Panc1 (cell line): ENCODE measurements at regions not wholly inside any gene's neighbourhood (a gene's known extent, or its start where the extent isn't known, plus 50 kb on each side); places are given as distances from the start of the nearest gene placed in this dataset.
A peak's percentile ranks its signal among the peaks of the same experiment; 100 is the strongest.

Experiments
- ATAC-seq: fragments of 200-7000 bp; cut with Tn5 transposase; 2 replicates; pipeline ENCODE4 v1.9.1; 2020; ENCODE audit warnings: mild to moderate bottlenecking, moderate library complexity
- BruUV-seq: library from RNA; stranded (reverse); fragments of 400-500 nt; replicated peaks from 2 replicates; lab custom pipeline; 2021; lab: Mats Ljungman, UMichigan
- CTCF ChIA-PET: fragments of 300-600 bp; sonication (Branson Sonifier 250); formaldehyde crosslinking; loops from one replicate; lab custom pipeline; 2022; ENCODE audit warnings: antibody characterized with exemption; lab: Charles Lee
- POLR2A ChIA-PET: fragments of 300-600 bp; sonication (Branson Sonifier 250); formaldehyde crosslinking; loops from one replicate; lab custom pipeline; 2022; ENCODE audit warnings: antibody characterized with exemption; lab: Charles Lee
- DNase-seq: peaks from one replicate; pipeline ENCODE4 v3.0.0-alpha.2; 2010; ENCODE audit warnings: low read depth, low spot score
- H3K27ac ChIP-seq: 2 replicates; pipeline ENCODE4 v1.5.1; 2011; ENCODE audit warnings: mild to moderate bottlenecking, low read length, inconsistent platforms
- H3K27me3 ChIP-seq: fragments of 200-500 bp; sonication (Bioruptor generic); 2 replicates; pipeline ENCODE4 v1.6.0; 2014; ENCODE audit warnings: low read length, inconsistent platforms; ENCODE audit not compliant: control insufficient read depth, insufficient read depth
- H3K36me3 ChIP-seq: fragments of 200-500 bp; sonication (Bioruptor generic); 2 replicates; pipeline ENCODE4 v1.5.1; 2014; ENCODE audit warnings: inconsistent platforms, mild to moderate bottlenecking, low read length, moderate library complexity; ENCODE audit not compliant: control insufficient read depth, insufficient read depth
- H3K4me1 ChIP-seq: 2 replicates; pipeline ENCODE4 v1.5.1; 2011; ENCODE audit warnings: inconsistent platforms, mild to moderate bottlenecking, low read length, moderate library complexity; ENCODE audit not compliant: control insufficient read depth, insufficient read depth
- H3K4me3 ChIP-seq, 2 experiments: 2 replicates each; pipeline ENCODE4 v1.5.1; 2011 to 2012; ENCODE audit warnings: low read depth in 2 of 2, low read length in 2 of 2, mild to moderate bottlenecking in 2 of 2, inconsistent platforms in 1 of 2, moderate library complexity in 1 of 2
- H3K9me3 ChIP-seq: fragments of 200-500 bp; sonication (Bioruptor generic); 2 replicates; pipeline ENCODE4 v1.5.1; 2014; ENCODE audit warnings: low read depth, mild to moderate bottlenecking, inconsistent platforms, low read length, moderate library complexity; ENCODE audit not compliant: control insufficient read depth, insufficient read depth
- CTCF ChIP-seq: fragments of 450-650 bp; IDR thresholded peaks from 2 replicates; pipeline ENCODE4 v1.5.1; 2017; ENCODE audit warnings: mild to moderate bottlenecking
- POLR2AphosphoS5 ChIP-seq: IDR thresholded peaks from 2 replicates; pipeline ENCODE4 v1.6.1; 2012; ENCODE audit warnings: mild to moderate bottlenecking, low read depth, low read length, moderate library complexity
- SIN3A ChIP-seq: IDR thresholded peaks from 2 replicates; pipeline ENCODE4 v1.6.1; 2012; ENCODE audit warnings: low read depth, mild to moderate bottlenecking, low read length, moderate library complexity, borderline replicate concordance; ENCODE audit not compliant: insufficient read depth
- TCF7L2 ChIP-seq: IDR thresholded peaks from 2 replicates; pipeline ENCODE4 v1.6.1; 2011; ENCODE audit warnings: mild to moderate bottlenecking, low read depth, low read length, inconsistent platforms
- in situ Hi-C: cut with HindIII; loops from 2 replicates; pipeline ENCODE4 v1.10.0; 2016; ENCODE audit warnings: low sequenced_read_pairs, low pct_unique_long_range_greater_than_20kb
- intact Hi-C: fragments of 100-400 bp; cut with micrococcal nuclease; formaldehyde crosslinking; loops from one replicate; pipeline ENCODE4 v1.10.0; 2022; ENCODE audit not compliant: unreplicated experiment
- TF ChIP-seq, protein P1 (sequence below), 2 experiments: IDR thresholded peaks; 2 replicates each; pipeline ENCODE4 v1.6.1; 2011 to 2012; ENCODE audit warnings: low read depth in 2 of 2, control low read depth in 1 of 2, low read length in 1 of 2, mild to moderate bottlenecking in 1 of 2, moderate library complexity in 1 of 2; ENCODE audit not compliant: insufficient read depth in 1 of 2

DNA sequence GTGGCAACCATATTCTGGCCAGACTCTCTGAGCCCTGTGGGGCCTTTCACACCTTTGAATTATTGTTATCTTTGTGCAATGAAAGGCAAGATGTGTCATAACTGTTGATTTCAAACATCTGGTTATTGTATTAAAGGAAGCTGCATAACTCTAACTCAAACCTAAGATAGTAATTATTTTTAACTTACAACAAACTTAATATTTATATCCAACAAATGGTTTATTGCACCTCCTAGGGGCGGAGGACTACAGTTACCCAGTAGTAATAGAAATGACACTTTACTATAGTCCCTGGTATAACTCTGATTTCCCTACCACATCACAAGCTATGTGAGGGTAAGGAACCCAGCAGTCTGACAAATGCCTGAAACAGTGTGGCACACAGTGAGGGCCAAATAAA is 363.9 kb upstream of the SUCLG2 start:
- ATAC-seq (no peak), DNase-seq (no peak)
- Histone ChIP-seq H3K9me3 (no peaks in the 10 kb centered on the region), H3K4me1 (no peaks in the 10 kb centered on the region), H3K27me3 (no peaks in the 10 kb centered on the region), H3K4me3 (no peak overlapping the region), H3K27ac (no peak overlapping the region), H3K36me3 (no peaks in the 10 kb centered on the region)
- BruUV-seq, result no TSS peak
- ChIA-PET POLR2A (no interaction called here), CTCF (no interaction called here)
- in situ Hi-C loops (no loop called here), intact Hi-C loops (no loop called here)
- no peak for TF ChIP-seq SIN3A
- TF ChIP-seq TCF7L2, result no peak
- no peak for TF ChIP-seq CTCF
- TF ChIP-seq POLR2AphosphoS5, result no peak
- TF ChIP-seq, protein P1, sequence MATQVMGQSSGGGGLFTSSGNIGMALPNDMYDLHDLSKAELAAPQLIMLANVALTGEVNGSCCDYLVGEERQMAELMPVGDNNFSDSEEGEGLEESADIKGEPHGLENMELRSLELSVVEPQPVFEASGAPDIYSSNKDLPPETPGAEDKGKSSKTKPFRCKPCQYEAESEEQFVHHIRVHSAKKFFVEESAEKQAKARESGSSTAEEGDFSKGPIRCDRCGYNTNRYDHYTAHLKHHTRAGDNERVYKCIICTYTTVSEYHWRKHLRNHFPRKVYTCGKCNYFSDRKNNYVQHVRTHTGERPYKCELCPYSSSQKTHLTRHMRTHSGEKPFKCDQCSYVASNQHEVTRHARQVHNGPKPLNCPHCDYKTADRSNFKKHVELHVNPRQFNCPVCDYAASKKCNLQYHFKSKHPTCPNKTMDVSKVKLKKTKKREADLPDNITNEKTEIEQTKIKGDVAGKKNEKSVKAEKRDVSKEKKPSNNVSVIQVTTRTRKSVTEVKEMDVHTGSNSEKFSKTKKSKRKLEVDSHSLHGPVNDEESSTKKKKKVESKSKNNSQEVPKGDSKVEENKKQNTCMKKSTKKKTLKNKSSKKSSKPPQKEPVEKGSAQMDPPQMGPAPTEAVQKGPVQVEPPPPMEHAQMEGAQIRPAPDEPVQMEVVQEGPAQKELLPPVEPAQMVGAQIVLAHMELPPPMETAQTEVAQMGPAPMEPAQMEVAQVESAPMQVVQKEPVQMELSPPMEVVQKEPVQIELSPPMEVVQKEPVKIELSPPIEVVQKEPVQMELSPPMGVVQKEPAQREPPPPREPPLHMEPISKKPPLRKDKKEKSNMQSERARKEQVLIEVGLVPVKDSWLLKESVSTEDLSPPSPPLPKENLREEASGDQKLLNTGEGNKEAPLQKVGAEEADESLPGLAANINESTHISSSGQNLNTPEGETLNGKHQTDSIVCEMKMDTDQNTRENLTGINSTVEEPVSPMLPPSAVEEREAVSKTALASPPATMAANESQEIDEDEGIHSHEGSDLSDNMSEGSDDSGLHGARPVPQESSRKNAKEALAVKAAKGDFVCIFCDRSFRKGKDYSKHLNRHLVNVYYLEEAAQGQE (IDR thresholded peaks at IDR 0.05; ENCODE audit: insufficient read depth in 1 of 2, low read depth in 2 of 2, low read length in 1 of 2), result no peak

GRCh38 chr3:68017069-68017468 is 362.7 kb upstream of the SUCLG2 start:
- DNase-seq (no peak), ATAC-seq (no peak)
- no peaks in the 10 kb centered on the region for H3K4me1 ChIP-seq
- no peak overlapping the region for H3K27ac ChIP-seq
- H3K9me3 ChIP-seq, result no peaks in the 10 kb centered on the region
- intact Hi-C loops (no loop called here), in situ Hi-C loops (no loop called here)
- no peaks in the 10 kb centered on the region for H3K36me3 ChIP-seq
- H3K4me3 ChIP-seq, result no peak overlapping the region
- peak; percentile 16; the same call in 1 of the 2 replicates for TF ChIP-seq CTCF
- TF ChIP-seq, protein P1 (IDR thresholded peaks at IDR 0.05; ENCODE audit: insufficient read depth in 1 of 2, low read depth in 2 of 2, low read length in 1 of 2), result no peak
- ChIA-PET POLR2A (no interaction called here), CTCF (interaction anchor here (0.6 kb wide), 1 partner anchor 340 kb away, joined by 3 read pairs; no protein-coding TSS in a partner anchor)
- BruUV-seq, result no TSS peak
- no peaks in the 10 kb centered on the region for H3K27me3 ChIP-seq
